HL-60 (cell line): ENCODE measurements at regions not wholly inside any gene's neighbourhood (a gene's known extent, or its start where the extent isn't known, plus 50 kb on each side); places are given as distances from the start of the nearest gene placed in this dataset.
"Not testable (repeated sequence)": the region's sequence is repeated elsewhere in the genome, so short reads cannot be mapped to it uniquely, and the experiment has no call there.

Experiments used
- CTCF ChIP-seq: IDR thresholded peaks from one replicate; pipeline ENCODE4 v1.5.1; 2011; ENCODE audit warnings: low read length, control low read depth, inconsistent platforms; ENCODE audit not compliant: insufficient read depth
- POLR2AphosphoS5 ChIP-seq: IDR thresholded peaks from 2 replicates; pipeline ENCODE4 v1.6.1; 2012; ENCODE audit warnings: low read depth
- SPI1 ChIP-seq: IDR thresholded peaks from 2 replicates; pipeline ENCODE4 v1.6.1; 2012; ENCODE audit warnings: low read depth, mild to moderate bottlenecking, borderline replicate concordance
- TF ChIP-seq, protein P1 (sequence below): IDR thresholded peaks from 2 replicates; pipeline ENCODE4 v1.6.1; 2012; ENCODE audit warnings: low read depth; ENCODE audit not compliant: insufficient replicate concordance

DNA sequence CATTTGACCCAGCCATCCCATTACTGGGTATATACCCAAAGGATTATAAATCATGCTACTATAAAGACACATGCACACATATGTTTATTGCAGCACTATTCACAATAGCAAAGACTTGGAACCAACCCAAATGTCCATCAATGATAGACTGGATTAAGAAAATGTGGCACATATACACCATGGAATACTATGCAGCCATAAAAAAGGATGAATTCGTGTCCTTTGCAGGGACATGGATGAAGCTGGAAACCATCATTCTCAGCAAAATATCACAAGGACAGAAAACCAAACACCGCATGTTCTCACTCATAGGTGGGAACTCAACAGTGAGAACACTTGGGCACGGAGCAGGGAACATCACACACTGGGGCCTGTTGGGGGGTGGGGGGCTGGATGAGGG lies 290.0 kb upstream of the HNRNPA3 start:
- not testable (repeated sequence) for TF ChIP-seq CTCF, POLR2AphosphoS5, SPI1
- TF ChIP-seq, protein P1, sequence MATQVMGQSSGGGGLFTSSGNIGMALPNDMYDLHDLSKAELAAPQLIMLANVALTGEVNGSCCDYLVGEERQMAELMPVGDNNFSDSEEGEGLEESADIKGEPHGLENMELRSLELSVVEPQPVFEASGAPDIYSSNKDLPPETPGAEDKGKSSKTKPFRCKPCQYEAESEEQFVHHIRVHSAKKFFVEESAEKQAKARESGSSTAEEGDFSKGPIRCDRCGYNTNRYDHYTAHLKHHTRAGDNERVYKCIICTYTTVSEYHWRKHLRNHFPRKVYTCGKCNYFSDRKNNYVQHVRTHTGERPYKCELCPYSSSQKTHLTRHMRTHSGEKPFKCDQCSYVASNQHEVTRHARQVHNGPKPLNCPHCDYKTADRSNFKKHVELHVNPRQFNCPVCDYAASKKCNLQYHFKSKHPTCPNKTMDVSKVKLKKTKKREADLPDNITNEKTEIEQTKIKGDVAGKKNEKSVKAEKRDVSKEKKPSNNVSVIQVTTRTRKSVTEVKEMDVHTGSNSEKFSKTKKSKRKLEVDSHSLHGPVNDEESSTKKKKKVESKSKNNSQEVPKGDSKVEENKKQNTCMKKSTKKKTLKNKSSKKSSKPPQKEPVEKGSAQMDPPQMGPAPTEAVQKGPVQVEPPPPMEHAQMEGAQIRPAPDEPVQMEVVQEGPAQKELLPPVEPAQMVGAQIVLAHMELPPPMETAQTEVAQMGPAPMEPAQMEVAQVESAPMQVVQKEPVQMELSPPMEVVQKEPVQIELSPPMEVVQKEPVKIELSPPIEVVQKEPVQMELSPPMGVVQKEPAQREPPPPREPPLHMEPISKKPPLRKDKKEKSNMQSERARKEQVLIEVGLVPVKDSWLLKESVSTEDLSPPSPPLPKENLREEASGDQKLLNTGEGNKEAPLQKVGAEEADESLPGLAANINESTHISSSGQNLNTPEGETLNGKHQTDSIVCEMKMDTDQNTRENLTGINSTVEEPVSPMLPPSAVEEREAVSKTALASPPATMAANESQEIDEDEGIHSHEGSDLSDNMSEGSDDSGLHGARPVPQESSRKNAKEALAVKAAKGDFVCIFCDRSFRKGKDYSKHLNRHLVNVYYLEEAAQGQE: not testable (repeated sequence)
